ENCODE measurements at regions not wholly inside any gene's neighbourhood (a gene's known extent, or its start where the extent isn't known, plus 50 kb on each side); places are given as distances from the start of the nearest gene placed in this dataset.

- no peak for TF ChIP-seq ZBTB8A (IDR thresholded peaks at IDR 0.05; ENCODE audit: partially characterized antibody)
- no peak for TF ChIP-seq POLR2A (conservative IDR thresholded peaks at IDR 0.05)
- no peak for TF ChIP-seq MXI1 (IDR thresholded peaks at IDR 0.05; ENCODE audit: low read depth, low read length)
- TF ChIP-seq ZNF436 (CRISPR knock-in tag; IDR thresholded peaks at IDR 0.05), result no peak
- no peak for TF ChIP-seq RFX5 (IDR thresholded peaks at IDR 0.05; ENCODE audit: low read depth, low read length)
- TF ChIP-seq IRF9 (tag; IDR thresholded peaks at IDR 0.05), result no peak
- TF ChIP-seq FOXJ3 (CRISPR knock-in tag; IDR thresholded peaks at IDR 0.05), result no peak
- no peak for TF ChIP-seq POLR2AphosphoS5 (IDR thresholded peaks at IDR 0.05; ENCODE audit: control insufficient read depth, insufficient read depth, low read depth, low read length)
- TF ChIP-seq RBFOX2 (IDR thresholded peaks at IDR 0.05; ENCODE audit: low read depth, low read length), result no peak
- no peak for TF ChIP-seq CTCF (IDR thresholded peaks at IDR 0.05 in 2 of 3, conservative IDR thresholded peaks at IDR 0.05 in 1 of 3; ENCODE audit: insufficient read depth in 2 of 3, low read depth in 1 of 3, low read length in 3 of 3)
Observed at GRCh38 chr15:70535955-70536338, 227.4 kb downstream of the UACA start.
